HG02642 (cell line): ENCODE measurements at regions not wholly inside any gene's neighbourhood (a gene's known extent, or its start where the extent isn't known, plus 50 kb on each side); places are given as distances from the start of the nearest gene placed in this dataset.

Source experiments
- ATAC-seq: cut with Tn5 transposase; IDR thresholded peaks from one replicate; pipeline ENCODE4 v1.9.1; 2021; ENCODE audit warnings: mild to moderate bottlenecking; ENCODE audit not compliant: unreplicated experiment, poor library complexity

GRCh38 chr5:6274846-6275543 is 103.4 kb downstream of the MED10 start:
- ATAC-seq, result peak; percentile 47

- ATAC-seq, result no peak
These were observed 104.6 kb downstream of the MED10 start for GRCh38 chr5:6273749-6274148.

GRCh38 chr5:6273090-6273735 is 105.1 kb downstream of the MED10 start:
- peak; percentile 77 for ATAC-seq

- no peak for ATAC-seq
These were observed 108.4 kb downstream of the MED10 start for GRCh38 chr5:6269925-6270324.

GRCh38 chr5:6266671-6267197 is 111.6 kb downstream of the MED10 start:
- ATAC-seq, result no peak

GRCh38 chr5:6264394-6264793 is 114.0 kb downstream of the MED10 start:
- ATAC-seq, result no peak

GRCh38 chr5:6262651-6263363 is 115.5 kb downstream of the MED10 start:
- ATAC-seq, result no peak

- no peak for ATAC-seq
These were observed 116.7 kb downstream of the MED10 start for GRCh38 chr5:6261668-6262067.

GRCh38 chr5:6261256-6261655 is 117.1 kb downstream of the MED10 start:
- no peak for ATAC-seq

GRCh38 chr5:6260846-6261245 is 117.5 kb downstream of the MED10 start:
- ATAC-seq, result no peak

GRCh38 chr5:6256901-6257300 is 121.4 kb downstream of the MED10 start:
- no peak for ATAC-seq

GRCh38 chr5:6255956-6256355 is 122.4 kb downstream of the MED10 start:
- no peak for ATAC-seq

GRCh38 chr5:6253846-6254245 is 124.5 kb downstream of the MED10 start:
- no peak for ATAC-seq

GRCh38 chr5:6253281-6253680 is 125.1 kb downstream of the MED10 start:
- ATAC-seq, result no peak

- no peak for ATAC-seq
These were observed 125.8 kb downstream of the MED10 start for GRCh38 chr5:6252581-6252980.

- no peak for ATAC-seq
These were observed 126.7 kb downstream of the MED10 start for GRCh38 chr5:6251565-6252102.

- ATAC-seq, result no peak
These were observed 128.2 kb downstream of the MED10 start for GRCh38 chr5:6250121-6250520.

GRCh38 chr5:6248132-6248531 is 130.2 kb downstream of the MED10 start:
- no peak for ATAC-seq

- ATAC-seq, result no peak
These were observed 131.4 kb downstream of the MED10 start for GRCh38 chr5:6246820-6247437.

GRCh38 chr5:6244339-6244714 is 134.0 kb downstream of the MED10 start:
- no peak for ATAC-seq
